GM21619 (cell line): ENCODE measurements at regions not wholly inside any gene's neighbourhood (a gene's known extent, or its start where the extent isn't known, plus 50 kb on each side); places are given as distances from the start of the nearest gene placed in this dataset.

ENCODE experiments used
- ATAC-seq: cut with Tn5 transposase; IDR thresholded peaks from one replicate; pipeline ENCODE4 v1.9.1; 2021; ENCODE audit not compliant: unreplicated experiment

- no peak for ATAC-seq
Measured at GRCh38 chr7:25314094-25314730, 85.9 kb upstream of the NPVF start.

- ATAC-seq, result no peak
Measured at GRCh38 chr7:25314731-25315267, 86.5 kb upstream of the NPVF start.

DNA sequence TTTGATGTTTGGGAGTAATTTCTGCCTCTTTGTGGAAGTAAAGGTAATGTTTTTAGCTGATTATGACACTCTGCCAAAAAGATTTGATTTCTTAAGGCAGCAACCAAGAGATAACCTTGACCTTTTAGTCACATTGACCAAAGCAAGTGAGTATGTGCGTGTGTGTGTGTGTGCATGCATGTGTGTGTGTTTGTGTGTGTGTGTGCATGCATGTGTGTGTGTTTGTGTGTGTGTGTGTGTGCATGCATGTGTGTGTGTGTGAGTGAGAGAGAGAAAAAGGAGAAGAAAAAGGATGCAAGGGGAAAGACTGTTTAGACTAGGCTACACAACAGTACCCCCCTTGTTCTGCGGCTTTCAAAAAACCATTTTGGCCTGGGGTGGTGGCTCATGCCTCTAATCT is 88.1 kb upstream of the NPVF start:
- ATAC-seq, result no peak

- ATAC-seq, result no peak
Measured at GRCh38 chr7:25318047-25318446, 89.8 kb upstream of the NPVF start.

GRCh38 chr7:25319707-25320106 is 91.4 kb upstream of the NPVF start:
- no peak for ATAC-seq

DNA sequence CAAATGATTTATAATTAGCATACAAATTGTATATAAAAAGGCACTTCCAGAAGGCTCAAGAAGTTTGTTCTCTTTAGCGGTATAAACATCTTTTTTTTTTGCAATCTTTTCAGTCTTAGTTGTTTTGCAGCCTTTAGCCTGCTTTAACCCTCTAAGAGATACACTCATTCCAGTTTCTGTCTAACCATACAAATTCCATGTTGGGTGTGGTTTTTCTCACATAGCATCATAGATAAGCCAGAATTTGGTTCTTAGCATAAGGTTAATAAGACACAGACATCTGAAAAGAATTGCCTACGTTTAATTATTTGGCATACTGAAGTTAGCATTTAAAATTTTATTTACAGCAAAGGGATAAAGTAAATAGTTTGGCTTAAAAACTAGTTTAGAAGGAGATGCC is 92.5 kb upstream of the NPVF start:
- no peak for ATAC-seq

GRCh38 chr7:25321424-25321823 is 93.1 kb upstream of the NPVF start:
- no peak for ATAC-seq

- no peak for ATAC-seq
Measured at GRCh38 chr7:25322473-25322872, 94.2 kb upstream of the NPVF start.

- no peak for ATAC-seq
Measured at GRCh38 chr7:25325186-25325757, 97.0 kb upstream of the NPVF start.

GRCh38 chr7:25326501-25327156 is 98.3 kb upstream of the NPVF start:
- ATAC-seq, result no peak

DNA sequence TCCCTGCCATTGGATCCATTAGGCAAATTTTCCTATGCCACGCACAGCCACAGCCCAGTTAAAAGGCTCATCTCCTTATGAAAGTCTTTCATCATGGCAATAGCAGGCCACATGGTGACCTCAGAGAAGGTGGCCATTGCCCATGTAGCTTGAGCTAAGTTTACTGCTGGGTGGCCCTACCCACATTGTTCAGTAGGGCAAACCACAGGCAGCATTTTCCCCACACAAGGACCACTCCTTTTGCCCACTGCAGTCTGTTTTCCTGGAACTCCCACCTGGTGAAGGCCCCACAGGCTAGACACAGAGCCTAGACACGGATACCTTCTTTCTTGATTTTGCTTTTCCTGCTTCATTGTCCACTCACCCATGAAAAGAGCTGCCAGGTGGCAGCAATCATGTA is 101.5 kb upstream of the NPVF start:
- no peak for ATAC-seq

DNA sequence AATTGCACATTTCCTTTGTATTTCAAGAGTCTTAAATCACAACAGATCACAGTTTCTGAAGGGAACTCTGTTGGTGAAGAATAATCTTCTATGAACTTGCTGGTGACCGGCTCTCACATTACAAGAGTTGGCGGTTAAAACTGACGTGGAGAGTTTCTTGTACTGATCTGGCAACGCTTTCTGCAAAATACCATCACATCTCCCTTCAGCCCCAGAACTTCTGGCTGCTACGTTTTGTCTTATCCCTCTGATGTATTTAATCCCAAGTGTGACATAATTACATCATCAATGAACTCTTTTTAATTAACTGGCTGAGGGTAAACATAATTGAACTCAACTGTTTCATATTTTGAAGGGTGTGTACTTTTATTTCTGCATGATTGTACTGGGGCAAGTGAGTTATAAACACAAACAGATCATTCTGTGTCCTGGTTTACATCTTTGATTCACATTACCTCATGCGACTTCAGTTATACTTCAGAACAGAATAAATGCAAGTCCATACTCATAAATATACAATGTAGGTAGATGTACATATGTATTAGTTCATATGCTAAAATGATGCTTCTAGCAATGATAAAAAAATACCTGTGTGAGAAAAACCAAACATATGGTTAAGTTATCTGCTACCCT is 105.1 kb upstream of the NPVF start:
- ATAC-seq, result no peak

DNA sequence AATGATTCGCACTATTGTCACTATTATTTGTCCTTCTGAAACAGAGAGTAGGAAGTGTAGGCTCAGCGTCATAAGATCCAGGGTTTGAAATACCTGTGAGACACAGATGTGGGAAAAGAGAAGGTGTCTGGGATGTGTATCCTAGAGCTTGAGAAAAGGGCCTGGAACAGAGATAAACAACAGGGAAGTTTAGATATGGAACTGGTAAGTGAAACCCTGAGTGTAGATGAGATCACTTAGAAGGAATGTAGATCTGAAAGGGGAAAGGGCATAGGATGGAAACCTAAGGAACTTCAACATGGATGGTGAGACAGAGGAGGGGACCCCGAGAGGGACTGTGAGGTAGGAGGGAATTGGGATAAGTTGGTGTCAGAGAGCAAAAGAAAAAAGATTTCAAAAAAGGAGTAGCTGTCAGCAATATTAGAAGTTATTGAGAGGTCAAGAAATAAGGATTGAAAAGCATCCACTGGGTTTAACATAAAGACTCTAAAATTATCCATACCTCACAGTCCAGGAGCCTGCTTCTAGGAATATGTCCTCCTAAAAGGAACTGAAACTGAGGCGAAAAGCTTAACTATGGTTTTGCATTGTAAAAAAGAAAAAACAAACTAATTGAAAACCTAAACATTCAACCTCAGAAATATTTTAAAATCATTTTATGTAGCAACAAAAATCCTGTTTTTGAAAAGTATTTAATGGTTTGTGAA is 119.2 kb upstream of the NPVF start:
- no peak for ATAC-seq

GRCh38 chr7:25348104-25348503 is 119.8 kb upstream of the NPVF start:
- no peak for ATAC-seq

DNA sequence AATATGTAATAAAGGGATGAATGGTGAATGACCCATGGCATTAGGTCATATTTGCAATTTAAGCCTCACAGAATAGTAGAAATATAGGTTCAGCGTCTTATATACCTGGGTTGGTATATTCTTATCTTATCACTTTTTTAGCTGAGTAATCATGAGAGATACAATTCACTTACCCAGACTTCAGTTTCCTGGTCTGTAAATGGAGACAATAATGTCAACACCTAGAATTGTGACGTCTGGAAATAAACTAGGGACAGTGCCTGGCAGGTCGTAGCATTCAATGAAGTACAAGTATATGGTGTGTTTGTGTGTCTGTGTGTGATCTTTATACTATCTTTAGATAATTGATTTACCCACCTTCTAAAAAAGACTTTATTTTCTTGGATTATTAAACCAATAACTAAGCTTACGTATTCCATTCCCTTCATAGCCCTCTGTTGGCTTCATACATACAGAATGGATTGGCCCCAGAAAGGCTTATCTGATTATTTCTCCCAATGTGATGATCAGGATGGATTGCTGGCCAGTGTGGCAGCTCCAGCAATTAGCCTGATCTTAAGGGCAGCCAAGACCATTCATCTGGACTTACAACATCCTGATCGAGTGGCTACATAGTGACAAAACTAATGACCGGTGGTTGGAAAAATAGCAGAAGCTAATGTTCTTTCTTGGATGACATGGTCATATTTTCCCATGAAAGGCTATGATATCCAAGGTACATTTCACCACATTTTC is 121.2 kb upstream of the NPVF start:
- no peak for ATAC-seq

- ATAC-seq, result no peak
Measured at GRCh38 chr7:25350041-25350440, 121.8 kb upstream of the NPVF start.

GRCh38 chr7:25351761-25352160 is 123.5 kb upstream of the NPVF start:
- ATAC-seq, result no peak

DNA sequence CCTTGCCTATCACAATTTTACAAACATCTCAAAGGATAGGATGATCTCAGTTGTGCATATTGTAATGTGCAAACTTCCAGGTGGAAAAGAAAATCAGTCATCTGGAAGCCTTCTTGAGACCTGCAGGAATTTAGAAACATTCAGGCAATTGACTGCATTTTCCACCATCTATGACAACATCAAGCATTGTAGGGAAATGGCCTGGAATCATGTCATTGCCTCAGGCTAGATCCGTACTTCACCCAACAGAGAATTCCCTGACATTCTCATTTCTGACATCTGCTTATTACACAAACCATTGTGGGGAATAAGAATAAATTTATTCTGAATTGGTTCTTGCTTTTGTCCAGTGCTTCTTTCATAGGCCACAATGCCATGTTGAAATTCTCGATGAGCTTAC is 124.9 kb upstream of the NPVF start:
- ATAC-seq, result no peak

DNA sequence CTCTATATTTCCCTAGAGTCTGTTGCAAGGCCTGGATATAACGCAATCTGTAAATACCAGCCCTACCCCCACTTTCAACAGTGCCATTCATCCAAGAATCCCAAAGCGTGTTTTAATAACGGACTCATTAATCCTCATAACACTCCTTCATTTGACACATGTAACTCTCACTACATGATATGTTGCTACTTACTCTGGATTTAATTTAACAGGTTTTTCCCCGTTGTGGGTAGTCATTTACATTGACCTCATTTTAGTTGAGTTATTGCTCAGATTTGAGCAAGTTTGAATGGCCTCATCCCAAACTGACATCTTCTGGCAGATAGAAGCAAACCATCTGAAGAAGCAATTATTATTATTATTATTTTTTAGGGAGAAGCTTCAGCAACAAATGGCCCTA is 125.4 kb upstream of the NPVF start:
- no peak for ATAC-seq

GRCh38 chr7:25356534-25357151 is 128.4 kb upstream of the NPVF start:
- no peak for ATAC-seq
